NT2/D1 (cell line): ENCODE measurements at regions not wholly inside any gene's neighbourhood (a gene's known extent, or its start where the extent isn't known, plus 50 kb on each side); places are given as distances from the start of the nearest gene placed in this dataset.
A peak's percentile ranks its signal among the peaks of the same experiment; 100 is the strongest.

Experiments used
- DNase-seq: peaks from one replicate; pipeline ENCODE4 v3.0.0-alpha.2; 2011; ENCODE audit warnings: low read depth, low spot score
- H3K27me3 ChIP-seq: 2 replicates; pipeline ENCODE4 v1.6.0; 2011; ENCODE audit warnings: mild to moderate bottlenecking; ENCODE audit not compliant: insufficient read length, insufficient read depth
- H3K36me3 ChIP-seq: 2 replicates; pipeline ENCODE4 v1.6.1; 2011; ENCODE audit warnings: mild to moderate bottlenecking, low read length, mixed read lengths; ENCODE audit not compliant: insufficient read depth, insufficient read length
- H3K4me1 ChIP-seq: 2 replicates; pipeline ENCODE4 v1.5.1; 2011; ENCODE audit not compliant: insufficient read depth, insufficient read length
- H3K4me3 ChIP-seq: 2 replicates; pipeline ENCODE4 v1.5.1; 2011; ENCODE audit warnings: low read depth; ENCODE audit not compliant: insufficient read length
- H3K9ac ChIP-seq: 2 replicates; pipeline ENCODE4 v1.6.0; 2011; ENCODE audit warnings: low read depth; ENCODE audit not compliant: insufficient read length
- H3K9me3 ChIP-seq: 2 replicates; pipeline ENCODE4 v1.5.1; 2011; ENCODE audit warnings: mild to moderate bottlenecking, low read length; ENCODE audit not compliant: insufficient read depth
- SUZ12 ChIP-seq: IDR thresholded peaks from 2 replicates; pipeline ENCODE4 v1.6.1; 2011; ENCODE audit not compliant: insufficient read length, insufficient read depth; ENCODE audit errors: extremely low read depth
- YY1 ChIP-seq: IDR thresholded peaks from 2 replicates; pipeline ENCODE4 v1.6.1; 2011; ENCODE audit not compliant: insufficient read length, insufficient read depth
- ZNF274 ChIP-seq: IDR thresholded peaks from 2 replicates; pipeline ENCODE4 v1.6.1; 2011; ENCODE audit warnings: mild to moderate bottlenecking, low read depth, low read length

DNA sequence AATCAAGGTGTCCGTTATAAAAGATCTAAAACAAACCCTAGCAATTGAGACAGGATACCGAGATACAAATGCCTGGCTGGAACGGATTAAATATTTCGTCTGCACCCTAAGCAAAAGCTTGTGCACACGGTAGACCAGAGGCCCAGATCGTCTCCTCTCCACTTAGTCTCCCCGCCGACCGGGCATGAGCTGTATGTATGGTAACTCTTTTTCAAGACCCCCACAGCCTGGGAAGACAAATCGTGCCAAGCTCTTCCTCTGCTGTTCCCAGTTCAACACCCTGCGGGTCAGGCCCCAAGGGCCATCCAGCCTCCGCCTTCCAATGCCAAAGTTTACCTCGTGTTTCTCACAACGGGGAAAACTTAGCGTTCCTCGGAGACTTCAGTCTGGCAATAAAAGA, 285.7 kb upstream of the GALNT17 start:
- TF ChIP-seq YY1, result no peak
- TF ChIP-seq ZNF274, result no peak
- TF ChIP-seq SUZ12, result no peak
- Histone ChIP-seq H3K9me3 (peaks cover 25% of the 10 kb centered on the region), H3K4me3 (no peak overlapping the region), H3K27me3 (no peaks in the 10 kb centered on the region), H3K36me3 (no peaks in the 10 kb centered on the region), H3K9ac (no peak overlapping the region), H3K4me1 (no peaks in the 10 kb centered on the region)
- no peak for DNase-seq

DNA sequence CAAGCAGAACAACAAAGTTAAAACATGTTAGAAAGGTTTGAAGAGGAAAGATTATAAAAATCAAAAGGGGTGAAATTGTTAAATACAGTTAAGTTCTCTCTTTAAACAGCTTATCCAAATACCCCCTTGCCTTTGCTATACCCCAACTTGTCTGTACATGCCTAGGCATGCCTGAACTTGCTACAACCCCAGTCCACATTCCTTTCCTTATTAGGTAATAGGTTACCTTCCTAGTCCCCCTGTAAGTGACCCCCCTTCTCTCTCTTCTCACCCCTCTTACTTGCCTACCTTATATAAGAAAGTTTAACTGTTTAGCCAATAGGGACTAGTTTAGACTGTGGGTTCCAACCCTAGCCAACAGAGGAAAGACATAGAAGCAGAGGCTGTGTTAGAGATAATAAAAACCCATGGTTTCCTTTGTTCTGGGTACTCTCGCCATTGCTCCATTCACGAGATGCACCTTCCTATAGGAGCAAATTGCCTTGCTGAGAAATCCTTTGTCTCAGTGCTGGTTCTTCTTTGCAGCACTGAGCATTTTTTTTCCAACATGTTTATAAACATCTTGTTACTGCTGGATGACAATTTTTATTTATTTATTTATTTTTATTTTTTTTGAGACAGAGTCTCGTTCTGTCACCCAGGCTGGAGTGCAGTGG, 282.2 kb upstream of the GALNT17 start:
- H3K4me3 ChIP-seq, result no peak overlapping the region
- H3K4me1 ChIP-seq, result no peaks in the 10 kb centered on the region
- no peak overlapping the region for H3K9ac ChIP-seq
- TF ChIP-seq YY1 (no peak), SUZ12 (no peak), ZNF274 (no peak)
- DNase-seq, result no peak
- peaks cover 26% of the 10 kb centered on the region for H3K9me3 ChIP-seq
- no peaks in the 10 kb centered on the region for H3K27me3 ChIP-seq
- no peaks in the 10 kb centered on the region for H3K36me3 ChIP-seq

DNA sequence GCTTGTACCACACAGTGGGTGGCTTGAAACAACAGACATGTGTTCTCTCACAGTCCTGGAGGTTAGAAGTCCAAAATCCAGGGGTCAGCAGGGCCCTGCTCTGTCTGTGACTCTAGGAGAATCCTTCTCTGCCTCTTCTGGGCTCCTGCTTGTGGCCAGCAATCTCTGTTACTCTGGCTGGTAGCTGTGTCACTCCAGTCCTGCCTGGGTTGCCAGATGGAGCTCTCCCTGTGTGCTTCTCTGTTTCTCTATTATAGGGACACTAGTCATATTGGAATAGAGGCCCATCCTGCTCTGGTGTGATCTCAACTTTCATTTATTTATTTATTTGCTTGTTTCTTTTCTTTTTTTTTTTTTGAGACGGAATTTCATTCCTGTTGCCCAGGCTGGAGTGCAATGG, 276.6 kb upstream of the GALNT17 start:
- Histone ChIP-seq H3K9ac (no peak overlapping the region), H3K4me3 (no peak overlapping the region), H3K27me3 (no peaks in the 10 kb centered on the region), H3K9me3 (peaks cover 25% of the 10 kb centered on the region; the same call in 1 of the 2 replicates), H3K4me1 (peaks cover 3% of the 10 kb centered on the region), H3K36me3 (no peaks in the 10 kb centered on the region)
- no peak for DNase-seq
- TF ChIP-seq YY1 (no peak), SUZ12 (no peak), ZNF274 (no peak)

DNA sequence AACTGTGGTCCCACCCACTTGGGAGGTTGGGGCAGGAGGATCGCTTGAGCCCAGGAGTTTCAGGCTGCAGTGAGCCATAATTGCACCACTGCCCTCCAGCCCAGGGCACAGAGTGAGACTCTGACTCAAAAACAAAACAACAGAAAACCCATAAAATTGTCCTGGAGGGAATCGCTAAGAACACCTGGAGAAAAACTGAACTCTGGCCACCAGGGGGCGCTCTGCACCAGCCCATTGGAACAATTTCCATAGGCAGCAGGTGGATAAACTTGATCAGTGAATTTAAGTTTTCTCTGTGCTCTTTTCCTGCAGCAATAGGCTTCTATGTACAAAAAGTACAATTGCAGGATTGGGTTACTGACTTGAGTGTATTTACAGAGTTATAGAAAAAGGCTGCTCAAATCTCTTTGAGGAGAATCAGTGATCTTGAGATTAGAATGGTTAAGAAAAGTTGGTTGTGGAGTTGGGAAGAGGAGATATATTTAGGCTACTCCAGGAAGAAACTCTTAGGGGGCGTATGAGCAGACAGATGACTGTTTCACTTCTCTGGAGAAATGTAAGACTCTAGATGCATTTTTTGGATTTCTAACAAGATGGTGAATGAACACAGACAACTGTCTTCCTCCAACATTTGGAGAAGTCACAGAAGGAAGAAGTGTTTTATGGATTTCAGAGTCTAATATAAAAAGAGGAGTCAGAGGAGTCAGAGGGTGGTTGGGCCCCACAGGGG, 274.9 kb upstream of the GALNT17 start:
- no peaks in the 10 kb centered on the region for H3K27me3 ChIP-seq
- no peaks in the 10 kb centered on the region for H3K36me3 ChIP-seq
- TF ChIP-seq ZNF274 (no peak), SUZ12 (no peak), YY1 (no peak)
- peak; percentile 81 for DNase-seq
- H3K9me3 ChIP-seq, result peaks cover 18% of the 10 kb centered on the region; the same call in 1 of the 2 replicates
- no peak overlapping the region for H3K4me3 ChIP-seq
- peak overlapping the region; percentile 32 for H3K9ac ChIP-seq
- peaks cover 3% of the 10 kb centered on the region for H3K4me1 ChIP-seq

DNA sequence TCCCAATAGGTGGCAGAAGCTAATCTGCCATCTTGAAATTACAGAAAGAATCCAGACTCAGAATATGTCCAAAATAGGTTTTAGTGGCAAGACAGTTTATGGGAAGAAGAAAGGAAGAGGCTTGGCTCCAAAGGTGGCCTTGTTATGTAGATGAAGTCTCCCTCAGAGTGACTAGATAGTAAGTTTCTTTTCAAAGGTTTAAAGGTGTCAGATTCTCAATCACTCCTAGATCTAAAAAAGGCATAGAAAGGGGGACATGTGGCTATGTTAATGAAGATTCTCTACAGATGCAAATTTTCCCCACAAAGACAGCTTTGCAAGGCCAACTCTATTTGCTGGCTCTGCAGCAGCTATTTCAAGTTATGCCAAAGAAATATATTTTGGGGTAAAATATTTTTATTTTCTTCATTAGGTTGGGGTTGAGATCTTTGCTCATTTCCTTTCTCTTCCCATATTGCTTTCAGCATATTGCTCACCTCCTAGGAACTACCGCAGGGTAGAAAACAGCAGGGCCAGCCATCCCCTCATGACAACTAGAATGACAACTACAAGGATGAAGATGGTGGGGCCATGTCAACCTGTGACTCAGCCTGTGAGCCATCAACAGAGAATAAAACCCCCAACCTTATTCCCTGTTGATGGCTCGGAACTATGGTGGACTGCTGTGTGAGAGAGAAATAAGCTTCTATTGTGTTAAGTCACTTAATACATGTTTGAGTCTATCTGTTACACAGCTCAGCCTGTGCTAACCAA, 274.0 kb upstream of the GALNT17 start:
- Histone ChIP-seq H3K36me3 (no peaks in the 10 kb centered on the region), H3K27me3 (no peaks in the 10 kb centered on the region), H3K9me3 (peaks cover 18% of the 10 kb centered on the region; the same call in 1 of the 2 replicates), H3K9ac (no peak overlapping the region), H3K4me1 (peaks cover 3% of the 10 kb centered on the region), H3K4me3 (no peak overlapping the region)
- DNase-seq, result peak; percentile 80
- TF ChIP-seq ZNF274 (no peak), SUZ12 (no peak), YY1 (no peak)

DNA sequence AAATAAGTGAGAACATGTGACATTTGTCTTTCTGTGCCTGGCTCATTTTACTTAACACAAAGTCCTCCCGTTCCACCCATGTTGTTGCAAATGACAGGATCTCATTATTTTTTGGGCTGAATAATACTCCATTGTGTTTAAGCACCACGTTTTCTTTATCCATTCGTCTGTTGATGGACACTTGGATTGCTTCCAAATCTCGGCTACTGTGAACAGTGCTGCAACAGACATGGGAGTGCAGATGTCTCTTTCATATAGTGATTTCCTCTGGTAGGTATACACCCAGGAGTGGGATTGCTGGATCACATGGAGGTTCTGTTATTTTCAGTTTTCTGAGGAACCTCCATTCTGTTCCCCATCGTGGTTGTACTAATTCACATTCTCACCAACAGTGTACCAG, 264.4 kb upstream of the GALNT17 start:
- no peak overlapping the region for H3K4me3 ChIP-seq
- H3K36me3 ChIP-seq, result no peaks in the 10 kb centered on the region
- no peaks in the 10 kb centered on the region for H3K4me1 ChIP-seq
- H3K27me3 ChIP-seq, result no peaks in the 10 kb centered on the region
- TF ChIP-seq YY1, result no peak
- TF ChIP-seq ZNF274, result no peak
- no peak for TF ChIP-seq SUZ12
- no peak overlapping the region for H3K9ac ChIP-seq
- no peak for DNase-seq
- H3K9me3 ChIP-seq, result no peaks in the 10 kb centered on the region

DNA sequence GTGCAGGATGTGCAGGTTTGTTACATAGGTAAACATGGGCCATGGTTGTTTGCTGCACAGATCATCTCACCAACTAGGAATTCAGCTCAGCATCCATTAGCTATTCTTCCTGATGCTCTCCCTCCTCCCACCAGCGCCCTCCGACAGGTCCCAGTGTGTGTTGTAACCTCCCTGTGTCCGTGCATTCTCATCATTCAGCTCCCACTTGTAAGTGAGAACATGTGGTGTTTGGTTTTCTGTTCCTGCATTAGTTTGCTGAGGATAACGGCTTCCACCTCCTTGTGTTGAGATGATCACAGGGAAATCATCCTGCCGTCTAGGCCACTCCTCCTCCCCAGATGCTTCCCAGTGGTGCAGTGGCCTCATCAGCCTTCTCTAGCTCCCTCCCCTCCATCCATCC, 261.6 kb upstream of the GALNT17 start:
- no peaks in the 10 kb centered on the region for H3K36me3 ChIP-seq
- H3K9me3 ChIP-seq, result no peaks in the 10 kb centered on the region
- no peaks in the 10 kb centered on the region for H3K4me1 ChIP-seq
- no peak for DNase-seq
- no peak for TF ChIP-seq ZNF274
- no peak for TF ChIP-seq SUZ12
- no peak for TF ChIP-seq YY1
- no peaks in the 10 kb centered on the region for H3K27me3 ChIP-seq
- H3K9ac ChIP-seq, result no peak overlapping the region
- no peak overlapping the region for H3K4me3 ChIP-seq
